Umbilical cord (tissue), 1 donor: ENCODE measurements at regions not wholly inside any gene's neighbourhood (a gene's known extent, or its start where the extent isn't known, plus 50 kb on each side); places are given as distances from the start of the nearest gene placed in this dataset.

ENCODE experiments used
- DNase-seq: peaks from one replicate; pipeline ENCODE4 v3.0.0-alpha.2; 2015; ENCODE audit warnings: low spot score

DNA sequence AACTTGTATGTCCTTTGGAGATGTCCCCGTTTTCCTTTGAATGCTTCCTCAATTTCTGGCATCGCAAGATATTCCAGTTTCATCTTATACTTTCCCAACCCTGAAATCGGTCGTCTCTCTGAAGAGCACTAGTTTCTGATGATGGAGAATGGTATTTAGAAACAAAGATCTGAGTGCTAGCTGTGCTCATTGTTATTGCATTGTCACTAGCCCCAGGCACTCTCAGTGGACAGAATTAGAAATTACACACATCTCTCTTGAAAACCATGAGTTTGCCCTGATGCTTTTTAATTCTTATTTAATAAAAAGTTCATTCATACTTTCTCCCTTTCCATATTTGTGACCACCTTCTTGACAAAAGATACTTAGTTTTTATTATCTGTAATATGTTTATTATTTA is 67.7 kb downstream of the C9orf152 start:
- DNase-seq, result no peak

DNA sequence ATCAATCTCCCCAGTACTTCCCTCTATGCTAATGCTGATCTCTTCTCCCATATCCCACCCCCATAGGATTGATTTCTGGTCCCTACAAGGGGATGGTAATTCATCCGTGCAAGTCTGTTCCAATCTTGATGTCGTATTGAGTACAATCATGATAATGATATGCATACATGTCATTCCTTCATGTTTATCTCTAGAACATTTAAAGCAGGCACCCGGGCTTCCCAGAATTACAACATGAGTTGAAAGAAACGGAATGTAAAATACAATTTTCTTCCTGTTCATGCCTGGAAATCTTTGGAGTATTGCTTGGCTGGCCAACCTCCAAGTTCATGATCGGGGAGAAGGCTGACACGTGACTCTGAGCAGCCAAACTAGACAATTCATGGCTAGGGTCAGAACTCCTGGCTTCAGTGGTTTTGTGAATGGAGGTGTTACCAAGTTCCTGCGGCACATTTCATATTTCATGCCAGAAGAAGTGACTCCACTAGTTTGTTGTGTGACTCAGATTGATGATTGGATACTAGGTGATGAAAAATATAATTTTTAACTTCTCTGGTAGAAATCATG is 66.6 kb downstream of the C9orf152 start:
- peak; percentile 81 for DNase-seq

DNA sequence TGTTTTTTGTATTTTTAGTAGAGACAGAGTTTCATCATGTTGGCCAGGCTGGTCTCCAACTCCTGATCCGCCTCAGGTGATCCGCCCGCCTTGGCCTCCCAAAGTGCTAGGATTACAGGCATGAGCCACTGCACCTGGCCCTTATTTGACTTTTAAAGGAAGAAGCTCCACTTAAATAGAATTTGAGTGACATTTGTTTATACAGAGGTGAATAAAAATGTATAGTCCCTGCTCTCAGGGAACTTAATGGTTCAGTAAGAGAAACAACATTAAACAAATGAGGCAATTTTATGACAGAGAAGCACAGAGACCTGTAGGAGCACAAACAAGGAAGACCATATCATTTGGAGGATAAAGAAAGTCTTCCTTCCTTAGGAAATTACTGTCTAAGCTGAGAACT is 65.7 kb downstream of the C9orf152 start:
- DNase-seq, result no peak

DNA sequence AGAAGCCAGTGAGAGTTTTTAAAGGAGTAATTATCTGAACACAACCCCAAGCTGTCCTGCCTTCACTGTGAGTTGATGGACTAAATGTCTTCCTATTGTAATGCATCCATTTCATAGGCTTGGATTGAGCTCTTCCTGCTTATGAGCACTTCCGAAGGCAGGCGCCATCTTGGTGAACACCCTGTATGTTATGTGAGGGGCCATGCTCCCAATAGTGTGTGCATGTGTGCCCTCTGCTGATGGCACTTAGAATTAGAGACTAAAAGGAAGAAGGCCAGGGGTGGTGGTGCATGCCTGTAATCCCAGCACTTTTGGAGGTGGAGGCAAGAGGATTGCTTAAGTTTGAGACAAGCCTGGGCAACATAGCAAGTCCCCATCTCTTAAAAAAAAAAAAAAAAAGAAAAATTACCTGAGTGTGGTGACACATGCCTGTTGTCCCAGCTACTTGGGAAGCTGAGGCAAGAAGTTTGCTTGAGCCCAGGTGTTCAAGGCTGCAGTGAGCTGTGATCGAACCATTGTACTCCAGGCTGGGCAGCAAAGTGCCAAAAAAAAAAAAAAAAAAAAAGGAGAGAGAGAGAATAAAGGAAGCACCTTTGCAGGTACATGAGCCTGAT is 65.0 kb downstream of the C9orf152 start:
- no peak for DNase-seq

DNA sequence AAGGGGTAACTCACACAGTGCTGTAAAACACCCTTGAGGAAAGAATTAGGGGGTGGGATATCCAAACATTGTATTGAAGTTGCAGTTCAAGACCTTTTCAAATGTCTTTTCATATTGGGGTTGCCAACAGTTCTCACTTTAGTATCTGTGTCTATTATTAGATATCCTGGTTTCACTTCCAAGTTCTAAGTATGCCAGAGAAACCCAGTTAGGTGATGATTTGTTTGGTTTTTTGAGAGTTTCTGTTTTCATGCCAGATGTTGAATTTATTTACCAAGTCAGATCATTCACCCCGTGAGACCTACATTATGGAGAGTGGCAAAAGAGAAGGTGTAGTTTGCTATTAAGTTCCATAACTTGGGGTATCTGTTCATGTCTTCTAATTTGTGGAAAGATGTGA is 64.5 kb downstream of the C9orf152 start:
- no peak for DNase-seq

DNA sequence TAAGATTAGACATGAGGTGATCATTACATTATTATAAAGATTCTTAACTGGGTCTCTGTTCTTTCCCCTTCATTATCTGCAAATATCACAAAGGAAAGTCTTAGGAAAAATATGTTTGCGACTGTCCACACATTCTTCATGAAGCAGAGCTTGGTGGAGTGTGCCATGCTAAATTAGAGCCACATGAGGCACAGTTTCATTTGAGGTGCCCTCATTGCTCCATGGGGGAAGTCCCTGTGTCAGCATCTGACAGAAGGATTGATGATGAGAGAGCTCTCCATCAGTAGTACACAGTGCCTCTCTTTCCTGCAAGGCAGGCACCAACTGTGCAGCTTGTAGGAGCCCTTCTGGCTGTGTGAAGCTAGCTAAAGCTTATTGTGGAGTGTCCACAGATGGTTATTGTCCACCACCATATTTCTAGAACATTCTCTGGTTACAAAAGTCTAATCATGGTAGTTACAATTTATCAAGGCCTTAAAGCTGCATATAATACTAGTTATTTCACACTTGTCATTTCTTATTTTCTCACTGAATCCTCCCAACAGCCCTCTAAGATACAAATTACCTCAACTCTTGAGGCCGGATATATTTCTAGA is 63.9 kb downstream of the C9orf152 start:
- DNase-seq, result no peak

DNA sequence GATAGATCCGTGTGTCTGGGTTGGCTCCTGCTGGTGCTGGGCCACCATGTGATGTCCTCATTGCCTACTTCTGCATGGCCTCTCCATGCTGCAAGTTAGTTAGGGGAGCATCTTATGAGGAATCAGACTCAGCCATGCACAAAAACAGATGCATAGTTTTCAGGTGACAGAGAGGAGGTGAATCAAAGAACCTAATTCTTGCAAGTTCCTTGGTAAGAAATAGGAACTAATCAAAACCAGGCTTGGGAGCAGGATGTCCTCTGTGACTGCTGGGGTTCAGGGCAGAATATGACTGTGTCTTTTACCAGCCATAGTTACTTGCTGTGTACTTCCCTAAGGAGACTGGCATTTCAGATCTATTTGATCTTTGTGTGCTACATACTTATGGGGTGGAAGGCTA is 61.6 kb downstream of the C9orf152 start:
- DNase-seq, result no peak

DNA sequence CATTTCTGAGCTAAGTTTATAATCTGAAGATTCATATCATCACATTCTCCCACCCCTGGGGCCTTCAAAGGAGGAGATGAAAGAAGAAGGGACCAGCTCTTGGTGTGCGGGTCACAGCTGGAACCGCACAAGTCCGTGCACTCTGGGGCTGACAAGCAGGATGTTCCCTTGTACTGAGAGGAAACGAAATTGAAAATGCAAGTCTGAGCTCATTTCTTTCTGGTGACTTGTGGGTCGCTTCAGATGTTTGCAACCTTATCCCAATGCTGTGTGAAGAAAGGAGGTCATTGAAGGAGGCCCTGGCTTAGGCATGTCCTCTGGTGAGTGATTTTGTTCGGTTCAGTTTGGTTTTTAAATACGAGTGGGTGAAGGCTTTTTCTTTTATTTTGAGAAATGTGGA is 59.6 kb downstream of the C9orf152 start:
- no peak for DNase-seq

DNA sequence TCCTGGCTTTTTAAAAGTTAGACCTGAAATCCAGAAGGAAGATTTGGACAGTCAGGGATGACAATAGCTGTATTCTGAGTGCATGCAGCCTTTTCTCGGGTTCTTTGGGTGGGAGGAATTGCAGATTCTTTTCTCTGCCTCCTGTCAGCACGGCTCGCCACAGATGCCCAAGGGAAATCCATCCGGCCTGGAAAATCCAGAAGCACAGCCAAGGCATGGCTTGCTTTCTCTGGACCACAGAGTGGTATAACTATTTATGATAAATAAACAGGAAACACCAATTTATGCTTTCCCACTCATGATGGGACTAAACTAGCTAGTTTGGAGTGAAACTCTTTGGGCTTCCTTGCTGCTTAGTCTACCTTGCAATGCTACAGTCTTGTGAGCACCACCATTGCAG is 59.1 kb downstream of the C9orf152 start:
- DNase-seq, result no peak
